Mesothelial cell of epicardium (in vitro differentiated cells): ENCODE measurements at regions not wholly inside any gene's neighbourhood (a gene's known extent, or its start where the extent isn't known, plus 50 kb on each side); places are given as distances from the start of the nearest gene placed in this dataset.

Experiments
- DNase-seq, 2 experiments: peaks; one replicate each; pipeline ENCODE4 v3.0.0; 2021; ENCODE audit warnings: low spot score in 2 of 2; ENCODE audit not compliant: unreplicated experiment in 2 of 2
- H3K27ac Mint-ChIP-seq: 2 replicates; pipeline ENCODE4 v1.8.0; 2021; ENCODE audit warnings: mixed read lengths
- H3K27me3 Mint-ChIP-seq: 2 replicates; pipeline ENCODE4 v1.8.0; 2021; ENCODE audit warnings: low read depth, mixed read lengths
- H3K36me3 Mint-ChIP-seq: 2 replicates; pipeline ENCODE4 v1.8.0; 2021; ENCODE audit warnings: mixed read lengths
- H3K4me1 Mint-ChIP-seq: 2 replicates; pipeline ENCODE4 v1.8.0; 2021; ENCODE audit warnings: mixed read lengths
- H3K4me3 Mint-ChIP-seq: 2 replicates; pipeline ENCODE4 v1.8.0; 2021; ENCODE audit warnings: mild to moderate bottlenecking, moderate library complexity, mixed read lengths
- H3K9me3 Mint-ChIP-seq: 2 replicates; pipeline ENCODE4 v1.8.0; 2021; ENCODE audit warnings: mixed read lengths
- CTCF ChIP-seq: fragments of 200-600 bp; sonication (generic); IDR thresholded peaks from one replicate; pipeline ENCODE4 v1.5.0; 2021; ENCODE audit warnings: antibody characterized with exemption; ENCODE audit not compliant: unreplicated experiment

- Mint-ChIP-seq H3K4me3 (no peak overlapping the region), H3K27me3 (no peaks in the 10 kb centered on the region), H3K36me3 (no peaks in the 10 kb centered on the region), H3K9me3 (peaks cover 10% of the 10 kb centered on the region), H3K4me1 (no peaks in the 10 kb centered on the region), H3K27ac (no peak overlapping the region)
- no peak for TF ChIP-seq CTCF
- DNase-seq: no peak
Measured at GRCh38 chr14:98477935-98478334, 794.1 kb downstream of the BCL11B start.

- Mint-ChIP-seq H3K4me1 (no peaks in the 10 kb centered on the region), H3K9me3 (peaks cover 20% of the 10 kb centered on the region), H3K36me3 (no peaks in the 10 kb centered on the region), H3K4me3 (no peak overlapping the region), H3K27ac (no peak overlapping the region), H3K27me3 (no peaks in the 10 kb centered on the region)
- TF ChIP-seq CTCF: no peak
- DNase-seq: no peak
Measured at GRCh38 chr14:98489115-98489514, 782.9 kb downstream of the BCL11B start.

GRCh38 chr14:98494582-98494981, 777.4 kb downstream of the BCL11B start:
- no peaks in the 10 kb centered on the region for H3K9me3 Mint-ChIP-seq
- H3K36me3 Mint-ChIP-seq: no peaks in the 10 kb centered on the region
- no peaks in the 10 kb centered on the region for H3K4me1 Mint-ChIP-seq
- no peak overlapping the region for H3K27ac Mint-ChIP-seq
- no peak overlapping the region for H3K4me3 Mint-ChIP-seq
- peaks cover 1% of the 10 kb centered on the region for H3K27me3 Mint-ChIP-seq
- TF ChIP-seq CTCF: no peak
- no peak for DNase-seq

GRCh38 chr14:98498019-98498885, 773.7 kb downstream of the BCL11B start:
- no peak for DNase-seq
- Mint-ChIP-seq H3K27me3 (peaks cover 1% of the 10 kb centered on the region), H3K36me3 (no peaks in the 10 kb centered on the region), H3K9me3 (no peaks in the 10 kb centered on the region), H3K4me3 (no peak overlapping the region), H3K4me1 (no peaks in the 10 kb centered on the region), H3K27ac (no peak overlapping the region)
- TF ChIP-seq CTCF: no peak

- no peaks in the 10 kb centered on the region for H3K9me3 Mint-ChIP-seq
- no peak overlapping the region for H3K4me3 Mint-ChIP-seq
- H3K36me3 Mint-ChIP-seq: no peaks in the 10 kb centered on the region
- H3K27ac Mint-ChIP-seq: no peak overlapping the region
- H3K4me1 Mint-ChIP-seq: no peaks in the 10 kb centered on the region
- H3K27me3 Mint-ChIP-seq: peaks cover 11% of the 10 kb centered on the region
- no peak for TF ChIP-seq CTCF
- DNase-seq: no peak
Measured at GRCh38 chr14:98501335-98501734, 770.7 kb downstream of the BCL11B start.
